Astrocyte (in vitro differentiated cells and primary cell): ENCODE measurements at regions not wholly inside any gene's neighbourhood (a gene's known extent, or its start where the extent isn't known, plus 50 kb on each side); places are given as distances from the start of the nearest gene placed in this dataset.

Experiments used
- CTCF ChIP-seq: IDR thresholded peaks from 2 replicates; pipeline ENCODE4 v1.5.1; 2011; ENCODE audit warnings: low read depth, mild to moderate bottlenecking, inconsistent platforms, low read length, moderate library complexity; ENCODE audit not compliant: insufficient read depth
- EZH2 ChIP-seq: IDR thresholded peaks from 2 replicates; pipeline ENCODE4 v1.6.1; 2012; ENCODE audit warnings: mild to moderate bottlenecking, low read length, inconsistent platforms; ENCODE audit not compliant: insufficient read depth

- TF ChIP-seq CTCF (no peak), EZH2 (no peak)
These were observed 70.3 kb upstream of the EPHA4 start for GRCh38 chr2:221642447-221642846.
